Stimulated activated CD8-positive, alpha-beta memory T cell treated with anti-CD3 and anti-CD28 coated beads, Interleukin-12 subunit alpha, Interleukin-12 subunit beta, amount 100 ng/mL, for 1 hour (primary cell): ENCODE measurements at regions not wholly inside any gene's neighbourhood (a gene's known extent, or its start where the extent isn't known, plus 50 kb on each side); places are given as distances from the start of the nearest gene placed in this dataset.
"Not testable (repeated sequence)": the region's sequence is repeated elsewhere in the genome, so short reads cannot be mapped to it uniquely, and the experiment has no call there.

Experiments used
- DNase-seq: peaks from one replicate; pipeline ENCODE4 v3.0.0-alpha.2; 2020; ENCODE audit warnings: low read depth

DNA sequence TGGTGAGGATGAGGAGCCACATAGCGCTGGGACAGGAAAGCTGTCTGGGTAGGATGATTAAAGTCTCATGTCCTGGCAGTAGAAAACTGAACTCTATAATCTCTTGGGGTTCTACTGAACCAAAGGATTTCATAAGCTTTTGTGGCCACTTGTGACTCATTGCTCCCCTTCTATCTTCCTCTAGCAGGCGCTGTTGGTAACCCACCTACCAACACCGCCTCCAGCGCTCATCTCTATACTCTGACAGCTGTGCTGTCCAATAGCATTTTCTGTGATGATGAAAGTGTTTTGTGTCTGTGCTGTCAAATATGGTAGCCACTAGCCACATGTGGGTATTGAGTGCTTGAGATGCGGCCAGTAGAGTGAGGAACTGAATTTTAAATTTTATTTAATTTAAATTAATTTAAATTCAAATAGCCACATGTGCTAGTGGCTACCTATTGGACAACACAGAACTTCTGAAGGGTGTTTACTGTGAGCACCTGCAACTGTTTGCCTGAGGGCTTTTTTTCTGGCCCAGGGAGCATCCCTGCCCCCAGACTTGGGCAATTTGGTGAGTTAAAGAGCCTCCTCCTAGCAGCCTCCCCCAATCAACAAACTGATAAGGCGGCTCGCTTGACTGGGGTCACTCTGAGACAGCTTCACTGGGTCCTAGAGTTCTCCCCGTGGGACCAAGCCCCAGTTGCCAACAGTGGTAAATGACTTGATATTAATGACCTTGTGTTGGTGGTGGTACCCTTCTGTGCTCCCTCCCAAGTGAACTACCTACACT is 169.2 kb upstream of the ATP6AP2 start:
- DNase-seq = no peak

DNA sequence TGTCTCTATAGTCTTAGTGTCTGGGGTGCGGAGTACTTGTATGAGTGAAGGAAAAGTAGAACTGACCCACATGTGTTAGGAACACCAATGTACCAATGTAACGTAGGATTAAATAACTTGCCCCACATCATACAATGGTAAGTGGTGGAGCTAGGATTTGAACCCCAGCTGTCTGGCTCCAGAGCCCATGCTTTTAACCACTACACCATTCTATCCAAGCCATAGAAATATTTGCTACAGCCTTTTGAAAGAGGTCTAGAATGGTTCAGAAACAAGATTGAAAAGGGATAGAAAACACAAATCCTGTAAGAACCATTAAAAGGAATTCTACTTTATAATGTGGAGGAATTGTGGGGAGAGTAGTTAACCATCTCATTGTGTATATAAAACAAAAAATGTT is 169.9 kb upstream of the ATP6AP2 start:
- DNase-seq = no peak

- no peak for DNase-seq
These were observed 174.4 kb upstream of the ATP6AP2 start for GRCh38 chrX:40406330-40406859.

DNA sequence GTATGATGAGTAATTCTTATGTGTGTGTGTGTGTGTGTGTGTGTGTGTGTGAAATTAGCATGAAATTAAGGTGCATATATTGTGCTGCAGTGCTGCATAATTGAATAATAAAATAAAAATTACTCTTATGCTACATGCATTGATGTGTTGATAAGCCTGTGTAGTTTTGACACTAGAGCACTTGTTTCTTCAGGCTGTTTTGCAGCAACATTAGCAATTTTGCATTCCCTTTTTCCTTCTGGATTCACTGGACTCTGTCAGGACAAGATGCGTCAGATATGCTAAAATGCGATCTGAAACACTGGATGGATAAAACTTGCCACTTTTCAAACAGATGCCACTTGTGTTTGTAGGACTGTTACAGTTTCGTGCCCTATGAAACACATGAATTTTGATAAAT is 175.4 kb upstream of the ATP6AP2 start:
- DNase-seq = no peak

DNA sequence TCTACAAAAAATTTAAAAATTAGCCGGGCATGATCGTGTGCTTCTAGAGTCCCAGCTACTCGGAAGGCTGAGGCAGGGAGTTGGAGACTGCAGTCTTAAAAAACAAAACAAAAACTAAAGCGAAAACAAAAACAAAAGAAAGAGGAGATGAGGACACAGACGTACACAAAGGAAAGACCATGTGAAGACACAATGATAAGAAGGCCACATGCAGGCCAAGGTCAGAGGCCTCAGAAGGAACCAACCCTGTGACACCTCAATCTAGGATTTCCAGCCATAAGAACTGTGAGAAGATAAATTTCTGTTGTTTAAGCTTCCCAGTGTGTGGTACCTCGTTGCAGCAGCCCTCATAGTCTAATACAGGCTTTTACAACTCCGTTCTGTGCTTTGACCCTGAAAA is 177.0 kb upstream of the ATP6AP2 start:
- DNase-seq = no peak

- DNase-seq = no peak
These were observed 177.8 kb upstream of the ATP6AP2 start for GRCh38 chrX:40402831-40403533.

- no peak for DNase-seq
These were observed 185.7 kb upstream of the ATP6AP2 start for GRCh38 chrX:40395102-40395501.

- no peak for DNase-seq
These were observed 186.5 kb upstream of the ATP6AP2 start for GRCh38 chrX:40394302-40394701.

GRCh38 chrX:40392599-40392998 is 188.2 kb upstream of the ATP6AP2 start:
- DNase-seq = no peak

DNA sequence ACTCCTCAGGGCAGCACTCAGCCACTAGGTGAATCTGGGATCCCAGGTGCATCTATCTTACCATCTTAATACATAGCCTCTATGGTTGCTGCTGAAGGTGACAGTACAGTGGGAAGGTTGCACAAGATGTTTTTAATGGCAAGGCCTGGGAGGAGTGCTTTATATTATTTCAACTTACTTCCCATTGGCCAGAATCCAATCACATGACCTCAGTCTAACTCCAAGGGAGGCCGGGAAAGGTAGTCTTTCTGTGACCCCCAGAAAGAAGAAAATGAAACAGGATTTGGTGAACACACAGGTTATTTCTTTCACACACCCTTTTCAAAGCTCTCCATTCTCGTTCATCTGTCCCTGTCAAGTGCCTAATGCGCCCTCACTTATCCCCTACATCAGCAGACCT is 189.1 kb upstream of the ATP6AP2 start:
- no peak for DNase-seq

- no peak for DNase-seq
These were observed 191.2 kb upstream of the ATP6AP2 start for GRCh38 chrX:40389555-40389954.

DNA sequence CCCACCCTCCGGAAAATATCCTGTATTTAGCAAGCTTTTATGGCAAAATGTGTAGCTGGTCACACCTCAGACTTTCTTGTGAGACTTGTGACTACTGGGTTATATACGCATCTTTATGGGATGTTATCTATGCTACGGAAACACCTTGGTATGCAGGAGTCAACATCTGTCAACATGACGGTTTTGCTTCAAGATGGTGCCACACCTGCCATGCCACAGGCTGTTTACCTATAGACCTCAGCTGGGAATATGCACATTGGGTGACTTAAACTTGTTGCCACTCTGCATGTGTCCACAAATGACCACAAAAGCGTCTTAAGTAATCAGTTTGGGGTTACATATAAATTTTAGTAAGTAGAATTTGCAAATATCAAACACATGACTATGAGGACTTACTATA is 192.3 kb upstream of the ATP6AP2 start:
- DNase-seq = no peak

DNA sequence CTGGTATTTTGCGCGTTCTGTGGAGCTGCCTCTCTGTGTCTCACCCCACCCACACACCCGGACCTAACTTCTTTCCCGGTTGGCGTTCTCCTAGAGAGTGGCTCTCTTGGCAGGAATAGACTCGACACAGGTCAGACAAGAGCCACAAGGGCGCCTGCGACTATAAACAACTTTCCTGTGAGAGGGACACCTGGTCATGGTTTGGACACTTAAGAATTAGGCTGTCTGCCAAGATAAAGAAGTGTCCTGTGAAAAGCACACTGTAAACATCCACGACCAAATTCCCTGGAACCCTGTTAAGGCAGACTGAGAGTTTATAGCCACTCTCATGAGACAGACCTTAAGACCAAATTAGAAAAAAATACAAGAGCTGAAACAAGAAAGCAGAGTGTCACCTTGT is 192.9 kb upstream of the ATP6AP2 start:
- DNase-seq = not testable (repeated sequence)

GRCh38 chrX:40387311-40387710 is 193.5 kb upstream of the ATP6AP2 start:
- DNase-seq = not testable (repeated sequence)

GRCh38 chrX:40385682-40386081 is 195.1 kb upstream of the ATP6AP2 start:
- DNase-seq = no peak

DNA sequence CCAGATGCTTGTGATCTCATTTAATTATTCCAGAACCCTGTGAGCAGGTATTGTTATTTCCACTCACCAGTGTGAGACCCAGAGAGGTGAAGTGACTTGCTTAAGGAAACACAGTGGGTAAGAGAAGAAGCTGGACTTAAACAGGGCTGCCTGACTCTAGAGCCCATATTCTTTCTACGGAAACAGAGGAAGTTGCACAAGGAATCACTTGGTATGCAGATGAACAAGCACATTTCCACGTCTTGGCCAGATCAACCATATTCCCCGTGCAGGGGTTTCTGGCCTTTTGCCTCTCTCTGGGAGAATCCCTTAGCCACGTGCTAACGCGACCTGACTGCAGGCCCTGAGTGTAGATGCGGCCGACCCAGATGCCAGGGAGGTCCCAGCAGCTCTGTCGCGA is 195.5 kb upstream of the ATP6AP2 start:
- no peak for DNase-seq

- no peak for DNase-seq
These were observed 196.8 kb upstream of the ATP6AP2 start for GRCh38 chrX:40383969-40384368.

DNA sequence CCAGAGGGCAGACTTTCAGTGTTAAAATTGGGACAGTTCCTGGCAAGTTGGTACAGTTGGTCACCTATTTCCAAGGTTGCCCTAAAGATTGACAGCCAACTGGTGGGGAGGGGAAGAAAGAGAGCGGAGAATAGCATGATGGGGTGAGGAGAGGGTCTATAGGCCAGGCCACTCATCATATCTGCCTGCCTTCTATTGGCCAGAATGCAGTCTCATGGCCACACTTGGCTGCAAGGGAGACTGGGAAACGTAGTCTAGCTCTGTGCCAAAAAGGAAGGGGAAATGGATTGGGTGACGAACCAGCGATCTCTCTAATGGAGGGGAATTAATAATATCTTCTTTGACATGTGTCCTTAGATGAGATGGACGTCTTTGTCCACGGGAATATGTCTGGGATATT is 197.4 kb upstream of the ATP6AP2 start:
- DNase-seq = no peak

GRCh38 chrX:40380655-40381488 is 199.9 kb upstream of the ATP6AP2 start:
- DNase-seq = no peak

- no peak for DNase-seq
These were observed 203.1 kb upstream of the ATP6AP2 start for GRCh38 chrX:40377684-40378083.

DNA sequence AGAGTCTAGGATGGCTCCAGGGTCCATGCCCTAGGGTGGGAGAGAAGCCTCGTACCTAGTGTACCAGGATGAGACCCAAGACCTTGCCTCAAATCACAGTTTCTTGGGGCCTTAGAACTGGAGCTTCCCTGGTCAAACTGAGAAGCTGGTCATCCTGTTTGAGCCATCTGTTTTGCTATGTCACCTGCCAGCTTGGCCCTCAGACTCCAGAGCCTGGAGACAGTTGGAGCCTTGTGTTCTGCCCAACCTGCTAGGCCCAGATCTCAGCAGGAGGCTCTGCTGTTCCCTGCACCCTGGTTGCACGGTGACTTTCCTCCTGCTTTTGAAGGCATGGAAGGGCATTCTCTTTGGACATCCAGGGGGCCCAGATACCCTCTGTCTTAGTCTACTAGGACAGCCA is 206.3 kb upstream of the ATP6AP2 start:
- DNase-seq = no peak

DNA sequence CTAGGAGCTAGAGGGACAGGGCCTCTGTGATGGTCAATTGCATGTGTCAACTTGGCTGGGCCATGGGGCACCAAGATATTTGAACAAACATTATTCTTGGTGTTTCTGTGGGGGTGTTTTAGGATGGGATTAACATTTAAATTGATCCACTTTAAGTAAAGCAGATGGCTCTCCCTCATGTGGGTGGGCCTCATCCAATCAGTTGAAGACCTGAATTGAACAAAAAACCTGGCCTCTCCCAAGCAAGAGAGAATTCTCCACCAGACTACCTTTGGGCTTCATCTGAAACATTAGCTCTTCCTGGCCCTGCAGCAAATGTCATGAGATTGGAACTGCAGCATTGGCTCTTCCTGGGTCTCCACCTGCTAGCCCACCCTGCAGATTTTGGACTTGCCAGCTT is 207.1 kb upstream of the ATP6AP2 start:
- DNase-seq = no peak

DNA sequence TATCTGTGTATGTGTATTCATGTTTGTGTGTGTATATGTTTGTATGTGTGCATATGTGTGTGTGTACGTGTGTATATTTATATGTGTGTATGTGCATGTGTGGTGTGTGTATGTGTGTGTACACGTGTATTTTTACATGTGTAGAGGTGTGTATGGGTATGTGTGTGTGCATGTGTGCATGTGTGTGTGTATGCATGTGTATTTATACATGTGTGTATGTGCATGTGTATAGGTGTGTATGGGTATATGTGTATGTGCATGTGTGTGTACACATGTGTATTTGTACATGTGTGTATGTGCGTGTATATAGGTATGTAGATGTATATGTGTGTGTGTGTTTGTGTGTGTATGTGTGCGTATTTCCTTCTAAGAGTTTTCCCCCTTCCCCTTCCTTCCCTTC is 207.7 kb upstream of the ATP6AP2 start:
- DNase-seq = no peak
